Daoy (cell line): ENCODE measurements at regions not wholly inside any gene's neighbourhood (a gene's known extent, or its start where the extent isn't known, plus 50 kb on each side); places are given as distances from the start of the nearest gene placed in this dataset.
"Not testable (repeated sequence)": the region's sequence is repeated elsewhere in the genome, so short reads cannot be mapped to it uniquely, and the experiment has no call there.

Source experiments
- DNase-seq: peaks from one replicate; pipeline ENCODE4 v3.0.0-alpha.2; 2015; ENCODE audit warnings: low read depth

GRCh38 chr1:118298397-118298796, 113.4 kb upstream of the SPAG17 start:
- no peak for DNase-seq

- DNase-seq, result no peak
These were observed 112.5 kb upstream of the SPAG17 start for GRCh38 chr1:118297521-118297920.

GRCh38 chr1:118294875-118295642, 110.0 kb upstream of the SPAG17 start:
- DNase-seq, result no peak

DNA sequence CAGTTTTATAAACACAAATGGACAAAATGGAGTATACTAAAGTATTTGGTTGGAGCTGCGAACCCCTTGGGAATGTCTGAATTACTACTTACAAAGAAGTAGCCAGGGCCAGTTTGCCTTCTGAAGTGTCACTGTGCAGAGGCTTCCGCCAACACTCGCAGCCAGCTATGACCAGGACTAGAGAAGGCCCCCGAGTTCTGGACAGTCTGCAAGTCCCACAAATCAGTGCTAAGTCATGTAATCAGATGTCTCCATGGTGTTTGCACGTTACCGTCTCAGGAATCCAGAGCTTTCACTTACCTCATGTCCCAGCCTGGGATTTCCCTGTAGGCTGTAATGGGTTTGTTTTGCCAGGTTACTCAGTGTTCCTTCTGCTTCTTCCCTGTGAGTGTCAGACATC, 106.6 kb upstream of the SPAG17 start:
- peak; percentile 10 for DNase-seq

DNA sequence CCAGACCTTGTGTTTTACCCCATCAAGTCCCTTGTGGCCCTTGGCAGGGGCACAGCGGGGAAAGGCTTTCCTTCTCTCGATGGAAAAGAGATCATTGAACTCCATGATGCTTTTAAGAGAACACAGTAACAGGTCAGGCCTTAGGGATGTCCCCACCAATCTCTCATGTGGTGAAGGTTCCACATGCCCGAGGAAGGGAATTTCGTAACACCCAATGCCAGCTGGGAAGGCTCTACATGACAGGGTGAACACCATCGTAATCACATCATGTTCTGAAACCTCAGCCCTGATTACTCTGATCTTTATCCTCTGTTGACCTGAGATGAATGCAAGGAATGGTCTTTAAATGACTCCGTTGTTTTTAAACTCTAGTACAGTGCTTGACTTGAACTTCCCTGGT, 105.5 kb upstream of the SPAG17 start:
- DNase-seq, result no peak

DNA sequence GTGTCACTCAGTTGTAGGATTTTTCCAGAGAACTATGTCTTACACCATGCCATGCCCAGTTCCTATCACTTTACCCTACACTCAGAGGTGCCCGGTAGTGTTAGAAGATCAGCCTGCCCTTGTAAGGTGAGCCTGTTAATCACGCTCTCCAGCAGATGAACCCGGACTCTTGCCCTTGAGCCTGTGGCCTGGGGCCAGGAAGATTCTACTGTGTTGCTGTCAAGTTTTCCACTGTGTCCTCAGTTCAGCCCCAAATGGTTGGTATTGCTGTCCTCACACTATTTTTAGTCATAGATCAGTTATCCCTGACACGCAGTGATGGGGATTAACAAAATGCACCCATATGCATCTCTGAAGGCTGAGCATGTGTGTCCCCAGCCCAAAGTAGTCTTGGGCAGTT, 105.0 kb upstream of the SPAG17 start:
- DNase-seq, result no peak

DNA sequence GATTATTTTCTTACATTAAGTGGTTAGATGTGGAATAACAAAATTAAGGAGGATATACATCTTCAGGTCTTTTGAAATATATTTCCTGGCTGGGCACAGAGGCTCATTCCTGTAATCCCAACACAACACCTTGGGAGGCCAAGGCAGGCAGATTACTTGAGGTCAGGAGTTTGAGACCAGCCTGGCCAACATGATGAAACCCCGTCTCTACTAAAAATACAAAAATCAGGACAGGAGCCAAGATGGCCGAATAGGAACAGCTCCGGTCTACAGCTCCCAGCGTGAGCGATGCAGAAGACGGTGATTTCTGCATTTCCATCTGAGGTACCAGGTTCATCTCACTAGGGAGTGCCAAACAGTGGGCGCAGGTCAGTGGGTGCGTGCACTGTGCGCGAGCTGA, 95.6 kb upstream of the SPAG17 start:
- DNase-seq, result not testable (repeated sequence)

DNA sequence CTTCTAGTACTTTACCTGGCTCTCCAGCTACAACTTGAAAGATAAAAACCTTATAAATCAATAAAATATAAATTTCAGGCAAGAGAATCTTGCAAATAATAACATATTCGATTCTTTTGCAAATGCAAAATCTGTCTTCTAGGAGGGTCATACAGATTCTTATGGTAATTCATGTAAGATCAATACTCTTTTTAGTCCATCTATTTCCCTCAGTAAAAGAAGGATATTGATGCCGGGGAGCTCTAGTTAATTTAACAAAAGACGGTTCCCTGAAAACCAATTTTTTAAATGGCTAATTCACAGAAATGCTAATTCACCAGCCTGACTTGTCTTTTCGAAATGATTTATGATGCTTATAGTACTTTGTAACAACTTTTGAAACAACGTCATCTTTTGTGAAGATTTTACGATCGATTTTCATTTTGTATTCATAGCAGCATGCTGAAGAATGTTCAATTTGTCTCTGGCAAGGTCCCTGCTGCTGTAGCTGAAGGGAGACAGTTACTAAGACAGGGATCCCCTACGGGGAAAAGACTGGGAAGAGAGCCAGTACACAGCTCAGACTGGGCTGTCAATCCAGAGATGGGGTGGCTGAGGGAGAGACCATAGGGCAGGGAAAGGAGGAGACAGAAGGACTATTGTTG, 90.6 kb upstream of the SPAG17 start:
- DNase-seq, result no peak

DNA sequence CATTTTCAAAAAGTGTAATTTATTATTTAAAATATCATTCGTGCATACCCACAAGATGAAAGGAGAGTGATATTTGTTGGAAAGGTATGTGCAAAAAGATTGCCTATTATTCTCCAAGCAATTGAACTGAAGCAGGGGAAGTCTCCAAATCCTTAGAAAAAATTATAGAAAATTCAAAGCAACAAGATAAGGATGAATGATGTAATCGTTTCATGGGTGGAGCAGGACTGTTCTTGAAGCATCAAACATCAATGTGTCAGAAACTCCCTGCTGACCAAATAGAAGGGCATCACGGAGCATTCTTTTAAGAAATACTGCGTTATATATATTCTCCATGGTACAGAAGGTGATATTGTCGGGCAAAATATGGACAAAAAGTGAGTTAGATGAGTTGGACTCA, 87.9 kb upstream of the SPAG17 start:
- no peak for DNase-seq

- no peak for DNase-seq
These were observed 86.9 kb upstream of the SPAG17 start for GRCh38 chr1:118271883-118272282.

DNA sequence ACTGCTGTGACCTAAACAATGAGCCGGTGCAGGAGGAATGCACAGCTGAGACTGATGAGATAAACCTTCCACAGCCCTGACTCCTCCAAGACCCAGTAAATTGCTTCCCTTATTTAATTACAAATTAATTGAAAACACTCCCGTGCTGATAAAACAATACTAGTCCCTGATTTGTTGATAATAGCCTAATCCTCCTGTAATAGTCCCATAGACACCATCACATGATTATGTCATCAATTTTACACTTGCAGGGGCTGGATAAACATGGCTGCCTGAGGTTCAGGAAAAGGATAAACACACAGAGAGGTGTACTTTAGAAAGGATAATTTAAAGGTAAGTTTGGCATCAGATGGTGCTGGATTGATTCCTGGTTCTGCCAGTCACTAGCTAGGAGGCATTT, 84.6 kb upstream of the SPAG17 start:
- DNase-seq, result no peak

- DNase-seq, result no peak
These were observed 81.4 kb upstream of the SPAG17 start for GRCh38 chr1:118266436-118266835.

GRCh38 chr1:118264343-118264742, 79.3 kb upstream of the SPAG17 start:
- no peak for DNase-seq

DNA sequence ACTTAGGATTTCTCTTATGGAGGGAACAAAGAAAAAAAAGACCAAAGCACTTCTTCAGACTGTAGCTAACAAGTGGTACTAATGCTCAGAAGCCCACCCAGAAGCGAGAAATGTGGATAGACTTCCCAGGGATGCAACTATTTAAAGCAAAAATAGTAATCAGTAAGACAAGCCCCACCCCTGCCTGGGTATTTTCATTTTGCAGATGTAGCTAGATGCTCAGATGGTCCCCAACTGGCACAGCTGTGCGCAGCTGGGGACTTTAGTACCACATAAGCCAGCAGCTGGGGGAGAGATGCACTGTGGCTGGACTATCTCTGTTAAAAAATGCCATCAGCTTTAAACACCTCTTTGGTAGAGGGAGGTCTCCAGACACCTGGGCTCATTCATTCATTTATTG, 77.8 kb upstream of the SPAG17 start:
- no peak for DNase-seq

DNA sequence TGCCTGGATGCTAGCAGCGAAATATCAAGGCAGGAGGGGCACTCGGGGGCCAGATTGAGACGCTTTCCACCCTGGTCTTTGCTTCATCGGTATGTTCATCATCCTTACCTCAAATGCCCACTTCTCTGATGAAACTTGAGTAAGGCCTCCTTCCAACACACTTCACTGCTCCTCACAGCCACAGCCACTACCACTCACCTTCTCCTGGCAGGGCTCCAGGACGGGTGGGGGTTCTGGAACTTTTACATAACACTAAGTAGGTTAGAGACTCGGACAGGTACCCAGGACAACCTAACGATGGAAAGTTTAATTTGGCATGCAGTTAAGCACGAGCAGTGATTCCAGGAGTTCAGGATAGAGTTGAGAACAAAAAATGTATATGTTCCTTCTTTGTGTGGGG, 73.9 kb upstream of the SPAG17 start:
- no peak for DNase-seq

- DNase-seq, result no peak
These were observed 72.9 kb upstream of the SPAG17 start for GRCh38 chr1:118257946-118258345.

DNA sequence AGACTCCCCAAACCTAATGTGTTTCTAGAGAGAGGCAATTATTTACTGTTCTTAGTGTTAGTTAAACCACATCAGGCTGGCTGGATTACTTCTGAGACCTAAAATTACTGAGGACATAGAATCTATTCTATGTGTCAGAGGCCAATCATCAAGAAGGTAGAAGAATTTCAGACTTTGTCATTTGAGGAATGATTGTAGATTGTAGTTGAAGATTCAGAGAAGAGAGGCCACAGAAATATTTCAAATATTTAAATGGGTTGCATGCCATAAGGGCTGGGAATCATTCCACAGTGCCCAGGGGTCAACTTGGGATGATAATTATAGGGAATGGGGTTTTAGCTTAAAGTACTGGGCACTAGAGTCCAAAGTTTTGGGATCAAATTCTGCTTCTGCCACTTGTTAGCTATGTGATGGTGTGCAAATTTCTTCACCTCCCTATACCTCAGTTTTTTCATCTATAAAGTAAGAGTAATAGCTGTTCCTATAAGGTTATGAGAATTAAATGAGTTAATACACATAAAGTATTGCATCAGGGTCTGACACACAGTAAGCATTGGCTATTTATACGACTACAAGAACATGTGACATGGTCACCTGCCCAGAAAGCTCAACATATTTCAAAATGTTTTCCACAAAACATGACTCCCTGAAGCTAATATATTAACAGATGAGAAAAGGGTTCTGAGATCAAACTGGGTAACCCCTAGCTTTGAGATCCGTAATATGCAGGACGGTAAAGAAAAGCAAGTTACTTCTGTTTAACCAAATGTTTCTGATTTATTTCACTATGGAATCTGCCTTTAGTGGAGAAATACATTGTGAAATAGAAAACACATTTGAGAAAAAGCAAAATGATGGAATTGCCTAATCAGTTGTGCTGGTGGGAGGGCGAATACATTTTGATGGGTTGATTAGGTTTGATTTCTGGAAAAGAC, 69.7 kb upstream of the SPAG17 start:
- no peak for DNase-seq

DNA sequence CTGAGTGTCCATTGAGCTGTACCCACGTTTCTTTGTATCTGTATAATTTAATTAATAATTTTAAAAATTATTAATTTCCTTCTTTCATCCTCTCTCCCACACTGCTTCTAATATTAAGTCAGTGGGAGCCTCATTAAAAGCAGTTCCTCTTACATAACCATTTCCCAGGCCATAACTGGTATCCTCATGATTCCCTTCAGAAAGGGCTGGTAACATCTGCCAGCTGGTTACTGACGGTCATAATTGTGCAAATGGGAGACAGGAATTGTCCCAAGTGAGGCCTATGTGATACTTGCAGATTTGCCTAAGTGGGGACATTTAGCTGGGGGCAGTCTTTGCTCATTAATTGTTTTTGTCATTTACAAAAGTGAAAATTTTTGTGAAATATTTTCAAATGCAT, 69.0 kb upstream of the SPAG17 start:
- DNase-seq, result no peak

DNA sequence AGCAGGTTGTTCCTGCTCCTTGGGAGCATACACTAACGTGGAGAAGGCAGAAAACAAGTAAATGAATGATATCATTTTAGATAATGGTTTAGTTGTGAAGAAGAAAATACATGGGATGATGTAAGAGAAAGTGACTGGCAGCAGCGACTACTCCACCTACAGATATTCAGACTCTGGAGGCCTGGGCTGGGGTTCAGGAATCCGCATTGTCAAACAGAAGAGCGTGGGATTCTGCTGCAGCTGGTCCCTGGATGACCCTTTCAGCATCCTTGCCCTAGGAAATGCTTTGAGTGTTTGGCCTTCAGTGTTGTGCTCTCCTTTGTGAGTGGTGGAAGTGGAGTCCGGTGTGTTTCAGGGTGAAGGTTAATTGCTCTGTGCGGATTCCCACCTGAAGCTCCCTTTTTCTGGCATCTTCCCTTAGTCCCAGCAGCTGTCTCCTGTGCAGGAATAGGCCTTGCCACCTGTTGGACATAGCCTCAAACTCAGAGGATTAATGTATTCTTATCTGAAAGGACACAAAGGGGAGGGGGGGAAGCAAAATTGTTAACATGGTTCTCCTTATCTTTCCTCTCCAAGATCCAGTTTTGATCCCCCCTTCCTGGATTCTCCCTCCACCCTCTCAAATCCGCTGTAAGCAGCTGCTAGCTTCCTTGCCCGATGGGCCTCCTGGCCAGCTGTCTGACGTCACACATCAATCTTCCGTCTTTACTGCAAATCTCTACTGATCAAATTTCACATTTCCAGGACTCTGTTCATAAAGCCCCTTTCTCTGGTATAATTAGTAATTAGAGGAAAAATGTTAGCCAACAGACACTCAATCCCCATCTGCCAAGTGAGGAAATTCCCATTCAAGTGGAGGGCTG, 68.3 kb upstream of the SPAG17 start:
- DNase-seq, result no peak

DNA sequence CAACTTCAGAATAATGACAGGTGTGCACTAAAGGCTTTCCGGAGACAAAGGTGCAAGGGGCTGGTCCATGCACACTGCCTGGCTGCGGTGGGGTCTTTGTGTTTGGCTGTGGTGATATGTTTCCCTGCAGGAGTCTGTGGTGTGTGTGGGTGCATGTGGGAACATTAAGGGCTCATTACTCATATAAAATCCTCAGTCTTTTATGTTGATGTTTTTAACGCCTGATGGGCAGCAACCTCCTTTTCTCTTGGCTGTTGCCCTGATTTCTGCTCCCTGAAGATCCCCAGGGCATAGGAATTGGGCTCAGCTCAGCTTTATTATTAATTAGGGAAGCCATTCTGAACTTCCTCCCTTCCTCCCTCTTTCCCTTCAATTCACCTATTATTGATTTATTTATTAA, 67.6 kb upstream of the SPAG17 start:
- DNase-seq, result no peak

GRCh38 chr1:118250232-118250631, 65.2 kb upstream of the SPAG17 start:
- no peak for DNase-seq

- DNase-seq, result no peak
These were observed 64.6 kb upstream of the SPAG17 start for GRCh38 chr1:118249641-118250040.
